ENCODE measurements at regions not wholly inside any gene's neighbourhood (a gene's known extent, or its start where the extent isn't known, plus 50 kb on each side); places are given as distances from the start of the nearest gene placed in this dataset.

DNA sequence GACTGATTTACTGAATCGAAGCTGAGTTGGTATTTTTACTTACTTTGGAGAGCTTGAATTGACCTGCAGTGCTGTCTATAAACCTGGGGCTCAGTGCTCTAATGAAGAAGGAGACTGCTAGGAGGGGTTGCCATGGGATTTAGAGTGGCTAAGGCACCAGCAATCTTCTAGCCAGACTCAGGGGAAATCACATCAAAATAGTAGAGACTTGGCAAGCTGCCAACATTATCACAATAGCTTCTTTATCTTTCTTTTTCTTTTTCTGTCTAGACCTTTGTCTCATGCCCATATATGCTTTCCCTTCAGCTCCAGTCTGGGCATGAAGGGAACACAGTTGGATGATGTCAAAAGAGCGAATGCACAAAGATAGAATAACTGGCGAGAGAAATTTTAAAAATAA is 301.1 kb upstream of the DPYD start:
- Histone ChIP-seq H3K4me3 (ENCODE audit: control insufficient read depth in 1 of 7, extremely low read depth in 1 of 7, insufficient read depth in 4 of 7, low read depth in 2 of 7, low read length in 6 of 7) (no peak overlapping the region), H3K9me3 (ENCODE audit: control extremely low read depth in 1 of 5, control insufficient read depth in 4 of 5, insufficient read depth in 2 of 5, low read depth in 1 of 5, low read length in 4 of 5) (no peaks in the 10 kb centered on the region), H3K36me3 (ENCODE audit: control insufficient read depth in 4 of 4, insufficient read depth in 4 of 4, low read length in 3 of 4) (no peaks in the 10 kb centered on the region), H3K27ac (ENCODE audit: insufficient read depth in 1 of 2, low read depth in 1 of 2, low read length in 2 of 2, poor library complexity in 1 of 2, severe bottlenecking in 2 of 2) (no peak overlapping the region), H3K4me1 (ENCODE audit: control extremely low read depth in 1 of 4, control insufficient read depth in 4 of 4, insufficient read depth in 4 of 4, low read length in 3 of 4) (no peaks in the 10 kb centered on the region), H3K27me3 (replicated peaks in 2 of 5; ENCODE audit: control insufficient read depth in 4 of 5, insufficient read depth in 5 of 5, low read length in 4 of 5) (no peaks in the 10 kb centered on the region)
- DNase-seq: no peak
- 100% methylated on average over 3 of the region's 3 CpGs for WGBS (ENCODE audit: insufficient coverage)
- ChIA-PET CTCF (interaction anchor here (0.7 kb wide), 1 partner anchor 247 kb away, joined by 3 read pairs; no protein-coding TSS in a partner anchor), POLR2A (interaction anchor here (0.6 kb wide), 1 partner anchor 39 kb away, joined by 3 read pairs; no protein-coding TSS in a partner anchor)

DNA sequence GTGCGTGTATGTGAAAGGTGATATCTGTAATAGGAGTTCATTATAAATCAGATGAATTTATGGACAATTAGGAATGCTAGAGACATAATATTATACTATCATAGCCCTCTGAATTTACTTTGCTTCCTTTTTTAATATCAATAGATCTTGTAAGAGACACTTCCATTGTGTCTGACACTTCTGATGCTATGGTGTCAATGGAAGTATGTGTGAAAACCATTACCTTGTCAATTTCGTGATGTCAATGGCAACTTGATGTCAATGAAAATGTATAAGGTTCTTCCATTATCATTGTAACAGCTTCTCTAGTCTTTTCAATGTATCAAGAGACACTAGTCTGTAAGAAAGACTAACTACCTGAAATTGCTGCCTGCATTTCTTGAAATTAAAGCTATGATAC is 296.8 kb upstream of the DPYD start:
- POLR2A ChIA-PET: no interaction called here

DNA sequence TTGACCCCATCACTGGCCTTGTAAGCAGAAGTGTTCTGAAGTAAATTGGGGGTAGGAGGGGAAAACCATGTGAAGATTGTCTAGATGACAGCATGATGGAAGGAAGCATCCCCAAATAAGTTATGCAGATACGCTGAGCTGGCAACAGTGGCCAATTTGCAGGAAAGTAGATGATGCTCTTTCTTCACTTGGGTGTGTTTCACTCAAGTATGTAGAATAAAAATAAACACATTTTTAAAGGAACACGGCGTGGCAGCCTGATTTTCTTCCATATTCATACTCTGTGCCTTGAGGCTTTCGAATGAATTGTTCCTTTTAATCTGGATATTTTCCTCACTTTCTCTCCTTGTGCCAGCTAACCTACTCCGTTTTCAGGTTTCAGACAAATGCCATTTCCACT is 295.5 kb upstream of the DPYD start:
- Histone ChIP-seq H3K4me3 (ENCODE audit: control insufficient read depth in 1 of 7, extremely low read depth in 1 of 7, insufficient read depth in 4 of 7, low read depth in 2 of 7, low read length in 6 of 7) (no peak overlapping the region), H3K36me3 (ENCODE audit: control insufficient read depth in 4 of 4, insufficient read depth in 4 of 4, low read length in 3 of 4) (no peaks in the 10 kb centered on the region), H3K4me1 (ENCODE audit: control extremely low read depth in 1 of 4, control insufficient read depth in 4 of 4, insufficient read depth in 4 of 4, low read length in 3 of 4) (no peaks in the 10 kb centered on the region), H3K9me3 (ENCODE audit: control extremely low read depth in 1 of 5, control insufficient read depth in 4 of 5, insufficient read depth in 2 of 5, low read depth in 1 of 5, low read length in 4 of 5) (peaks cover 0 to 3% (median 0%) of the 10 kb centered on the region in 5 experiments), H3K27me3 (replicated peaks in 2 of 5; ENCODE audit: control insufficient read depth in 4 of 5, insufficient read depth in 5 of 5, low read length in 4 of 5) (no peaks in the 10 kb centered on the region), H3K27ac (ENCODE audit: insufficient read depth in 1 of 2, low read depth in 1 of 2, low read length in 2 of 2, poor library complexity in 1 of 2, severe bottlenecking in 2 of 2) (no peak overlapping the region)
- WGBS (ENCODE audit: insufficient coverage): 89% methylated on average over 3 of the region's 5 CpGs
- ChIA-PET CTCF (no interaction called here), POLR2A (no interaction called here)
- no peak for DNase-seq

More for the DNA sequence above, 296.8 kb upstream of the DPYD start:
- DNase-seq: no peak
- Histone ChIP-seq H3K36me3 (ENCODE audit: control insufficient read depth in 4 of 4, insufficient read depth in 4 of 4, low read length in 3 of 4) (no peaks in the 10 kb centered on the region), H3K4me3 (ENCODE audit: control insufficient read depth in 1 of 7, extremely low read depth in 1 of 7, insufficient read depth in 4 of 7, low read depth in 2 of 7, low read length in 6 of 7) (no peak overlapping the region), H3K27me3 (replicated peaks in 2 of 5; ENCODE audit: control insufficient read depth in 4 of 5, insufficient read depth in 5 of 5, low read length in 4 of 5) (no peaks in the 10 kb centered on the region), H3K4me1 (ENCODE audit: control extremely low read depth in 1 of 4, control insufficient read depth in 4 of 4, insufficient read depth in 4 of 4, low read length in 3 of 4) (no peaks in the 10 kb centered on the region), H3K27ac (ENCODE audit: insufficient read depth in 1 of 2, low read depth in 1 of 2, low read length in 2 of 2, poor library complexity in 1 of 2, severe bottlenecking in 2 of 2) (no peak overlapping the region), H3K9me3 (ENCODE audit: control extremely low read depth in 1 of 5, control insufficient read depth in 4 of 5, insufficient read depth in 2 of 5, low read depth in 1 of 5, low read length in 4 of 5) (no peaks in the 10 kb centered on the region)
- WGBS (ENCODE audit: insufficient coverage): no CpG with 5 or more reads among the region's 2 CpGs
- CTCF ChIA-PET: interaction anchor here (1.4 kb wide), 1 partner anchor 19 kb away, joined by 3 read pairs; no protein-coding TSS in a partner anchor

DNA sequence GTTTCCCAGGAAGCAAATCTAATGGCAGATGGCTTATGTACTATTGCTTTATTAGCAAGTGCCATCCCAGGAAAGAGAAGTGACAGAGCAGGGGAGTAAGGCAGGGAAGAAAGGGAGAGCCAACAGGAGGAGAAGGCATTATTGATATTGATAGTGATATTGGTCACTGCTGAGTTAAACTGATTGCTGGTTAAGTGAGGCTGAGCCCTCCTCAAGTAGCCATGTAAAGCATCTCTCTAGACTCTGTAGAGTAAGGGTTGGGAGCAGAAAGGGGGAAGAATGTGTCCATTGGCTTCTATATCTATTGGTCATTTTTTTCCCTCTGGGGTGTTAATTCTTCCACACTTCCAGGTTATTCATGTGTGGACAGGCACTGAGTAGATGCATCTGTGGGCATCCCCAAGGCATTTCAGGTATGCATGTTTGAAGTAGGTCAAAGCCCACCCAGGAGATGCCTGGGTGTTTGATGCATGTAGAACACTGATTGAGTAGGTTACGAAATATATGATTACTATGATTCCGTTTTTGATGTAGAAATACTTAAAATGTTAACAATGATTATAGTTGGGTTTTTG is 290.5 kb upstream of the DPYD start:
- H3K9me3 ChIP-seq (ENCODE audit: control extremely low read depth in 1 of 5, control insufficient read depth in 4 of 5, insufficient read depth in 2 of 5, low read depth in 1 of 5, low read length in 4 of 5): peaks cover 0 to 3% (median 0%) of the 10 kb centered on the region in 5 experiments
- H3K27me3 ChIP-seq (replicated peaks in 2 of 5; ENCODE audit: control insufficient read depth in 4 of 5, insufficient read depth in 5 of 5, low read length in 4 of 5): no peaks in the 10 kb centered on the region
- whole genome bisulfite sequencing (ENCODE audit: insufficient coverage): 92% methylated on average over 2 of the region's 2 CpGs
- H3K4me1 ChIP-seq (ENCODE audit: control extremely low read depth in 1 of 4, control insufficient read depth in 4 of 4, insufficient read depth in 4 of 4, low read length in 3 of 4): no peaks in the 10 kb centered on the region
- no peak for DNase-seq
- no peak overlapping the region for H3K27ac ChIP-seq (ENCODE audit: insufficient read depth in 1 of 2, low read depth in 1 of 2, low read length in 2 of 2, poor library complexity in 1 of 2, severe bottlenecking in 2 of 2)
- no peaks in the 10 kb centered on the region for H3K36me3 ChIP-seq (ENCODE audit: control insufficient read depth in 4 of 4, insufficient read depth in 4 of 4, low read length in 3 of 4)
- CTCF ChIA-PET: no interaction called here
- H3K4me3 ChIP-seq (ENCODE audit: control insufficient read depth in 1 of 7, extremely low read depth in 1 of 7, insufficient read depth in 4 of 7, low read depth in 2 of 7, low read length in 6 of 7): no peak overlapping the region
- POLR2A ChIA-PET: no interaction called here

DNA sequence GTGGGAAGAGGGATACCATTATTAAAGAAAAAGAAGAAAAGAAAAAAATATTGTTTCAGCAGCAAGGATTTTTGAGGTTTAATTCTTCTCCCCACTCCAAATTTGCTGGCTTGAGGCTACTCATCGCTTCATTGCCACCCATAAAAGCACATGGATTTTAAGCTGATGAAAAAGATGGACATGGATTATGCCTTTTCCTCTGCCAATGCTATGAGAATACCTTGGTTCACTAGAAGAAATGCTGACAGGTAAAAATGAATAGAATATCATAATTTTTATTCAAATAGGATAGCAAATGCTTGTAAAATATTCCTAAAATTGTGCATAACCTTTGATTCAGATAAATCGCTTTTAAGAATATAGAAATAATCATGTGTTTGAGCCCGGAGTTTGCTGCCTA is 289.7 kb upstream of the DPYD start:
- no peaks in the 10 kb centered on the region for H3K36me3 ChIP-seq (ENCODE audit: control insufficient read depth in 4 of 4, insufficient read depth in 4 of 4, low read length in 3 of 4)

DNA sequence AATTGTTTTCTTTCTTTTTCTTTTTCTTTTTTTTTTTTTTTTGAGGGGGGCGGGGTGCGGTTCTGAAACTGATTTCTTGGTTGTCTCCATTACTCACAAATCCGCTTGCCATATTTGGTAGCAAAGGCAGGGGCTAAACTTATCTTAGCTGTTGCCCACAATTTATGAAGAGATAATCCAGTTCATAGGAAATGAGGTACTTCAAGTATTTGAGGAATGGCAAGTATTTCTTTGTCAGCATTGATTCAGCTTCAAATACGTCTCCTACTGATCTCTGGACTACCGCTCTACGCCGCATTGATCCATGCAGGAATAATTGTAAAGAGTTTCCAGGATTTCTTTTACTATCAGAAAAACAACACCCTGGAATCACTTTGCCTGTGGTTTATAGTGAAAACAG is 289.2 kb upstream of the DPYD start:
- Histone ChIP-seq H3K4me3 (ENCODE audit: control insufficient read depth in 1 of 7, extremely low read depth in 1 of 7, insufficient read depth in 4 of 7, low read depth in 2 of 7, low read length in 6 of 7) (no peak overlapping the region), H3K27me3 (replicated peaks in 2 of 5; ENCODE audit: control insufficient read depth in 4 of 5, insufficient read depth in 5 of 5, low read length in 4 of 5) (no peaks in the 10 kb centered on the region), H3K36me3 (ENCODE audit: control insufficient read depth in 4 of 4, insufficient read depth in 4 of 4, low read length in 3 of 4) (no peaks in the 10 kb centered on the region), H3K9me3 (ENCODE audit: control extremely low read depth in 1 of 5, control insufficient read depth in 4 of 5, insufficient read depth in 2 of 5, low read depth in 1 of 5, low read length in 4 of 5) (peaks cover 0 to 3% (median 0%) of the 10 kb centered on the region in 5 experiments), H3K4me1 (ENCODE audit: control extremely low read depth in 1 of 4, control insufficient read depth in 4 of 4, insufficient read depth in 4 of 4, low read length in 3 of 4) (no peaks in the 10 kb centered on the region), H3K27ac (ENCODE audit: insufficient read depth in 1 of 2, low read depth in 1 of 2, low read length in 2 of 2, poor library complexity in 1 of 2, severe bottlenecking in 2 of 2) (no peak overlapping the region)
- POLR2A ChIA-PET: no interaction called here
- CTCF ChIA-PET: no interaction called here
- no peak for DNase-seq
- no CpG with 5 or more reads among the region's 7 CpGs for WGBS (ENCODE audit: insufficient coverage)

More for the DNA sequence above, 289.7 kb upstream of the DPYD start:
- no peaks in the 10 kb centered on the region for H3K27me3 ChIP-seq (replicated peaks in 2 of 5; ENCODE audit: control insufficient read depth in 4 of 5, insufficient read depth in 5 of 5, low read length in 4 of 5)
- WGBS (ENCODE audit: insufficient coverage): no CpG with 5 or more reads among the region's 3 CpGs
- CTCF ChIA-PET: no interaction called here
- POLR2A ChIA-PET: no interaction called here
- H3K9me3 ChIP-seq (ENCODE audit: control extremely low read depth in 1 of 5, control insufficient read depth in 4 of 5, insufficient read depth in 2 of 5, low read depth in 1 of 5, low read length in 4 of 5): peaks cover 0 to 3% (median 0%) of the 10 kb centered on the region in 5 experiments
- no peaks in the 10 kb centered on the region for H3K4me1 ChIP-seq (ENCODE audit: control extremely low read depth in 1 of 4, control insufficient read depth in 4 of 4, insufficient read depth in 4 of 4, low read length in 3 of 4)
- no peak for DNase-seq
- H3K4me3 ChIP-seq (ENCODE audit: control insufficient read depth in 1 of 7, extremely low read depth in 1 of 7, insufficient read depth in 4 of 7, low read depth in 2 of 7, low read length in 6 of 7): no peak overlapping the region
- H3K27ac ChIP-seq (ENCODE audit: insufficient read depth in 1 of 2, low read depth in 1 of 2, low read length in 2 of 2, poor library complexity in 1 of 2, severe bottlenecking in 2 of 2): no peak overlapping the region

DNA sequence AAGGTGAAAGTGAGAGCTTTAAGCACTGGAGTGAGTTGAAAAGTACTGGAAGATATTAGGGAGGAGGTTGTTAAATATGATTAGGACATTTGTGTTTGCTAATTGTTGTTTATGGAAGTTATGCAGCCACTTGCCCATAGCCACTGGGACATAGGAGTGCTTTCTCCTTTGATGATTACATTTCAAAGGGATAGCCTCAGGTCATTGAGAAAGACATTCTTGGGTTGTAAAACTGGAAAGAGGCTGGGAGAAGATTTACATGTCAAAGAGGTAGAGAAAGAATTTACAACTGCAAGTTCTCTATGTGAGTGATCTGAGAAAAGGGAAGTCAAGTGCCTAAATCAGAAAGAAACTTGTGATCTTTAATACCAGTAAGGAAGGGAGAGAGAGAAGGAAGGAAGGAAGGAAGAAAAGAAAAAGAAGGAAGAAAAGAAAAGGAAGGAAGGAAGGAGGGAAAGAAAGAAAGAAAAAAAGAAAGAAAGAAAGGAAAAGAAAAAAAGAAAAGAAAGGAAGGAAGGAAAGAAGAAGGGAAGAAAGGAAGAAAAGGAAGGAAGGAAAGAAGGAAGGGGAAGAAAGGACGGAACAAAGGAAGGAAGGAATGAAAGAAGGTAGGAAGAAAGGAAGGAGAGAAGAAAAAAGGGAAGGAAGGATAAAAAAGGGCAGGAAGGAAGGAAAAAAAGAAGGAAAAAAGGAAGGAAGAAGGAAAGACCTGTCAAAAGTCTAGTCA is 284.6 kb upstream of the DPYD start:
- Histone ChIP-seq H3K27ac (ENCODE audit: insufficient read depth in 1 of 2, low read depth in 1 of 2, low read length in 2 of 2, poor library complexity in 1 of 2, severe bottlenecking in 2 of 2) (no peak overlapping the region), H3K27me3 (replicated peaks in 2 of 5; ENCODE audit: control insufficient read depth in 4 of 5, insufficient read depth in 5 of 5, low read length in 4 of 5) (peaks cover 0 to 3% (median 0%) of the 10 kb centered on the region in 5 experiments), H3K4me1 (ENCODE audit: control extremely low read depth in 1 of 4, control insufficient read depth in 4 of 4, insufficient read depth in 4 of 4, low read length in 3 of 4) (no peaks in the 10 kb centered on the region), H3K9me3 (ENCODE audit: control extremely low read depth in 1 of 5, control insufficient read depth in 4 of 5, insufficient read depth in 2 of 5, low read depth in 1 of 5, low read length in 4 of 5) (peaks cover 0 to 1% (median 0%) of the 10 kb centered on the region in 5 experiments), H3K36me3 (ENCODE audit: control insufficient read depth in 4 of 4, insufficient read depth in 4 of 4, low read length in 3 of 4) (no peaks in the 10 kb centered on the region), H3K4me3 (ENCODE audit: control insufficient read depth in 1 of 7, extremely low read depth in 1 of 7, insufficient read depth in 4 of 7, low read depth in 2 of 7, low read length in 6 of 7) (no peak overlapping the region)
- ChIA-PET POLR2A (no interaction called here), CTCF (no interaction called here)
- peak in 1 of 3 donors; percentile 2 for DNase-seq
- WGBS (ENCODE audit: insufficient coverage): 72% methylated on average over 1 of the region's 1 CpG

Data from common myeloid progenitor, CD34-positive (primary cell).